ENCODE measurements at regions not wholly inside any gene's neighbourhood (a gene's known extent, or its start where the extent isn't known, plus 50 kb on each side); places are given as distances from the start of the nearest gene placed in this dataset.

- TF ChIP-seq, protein P1, sequence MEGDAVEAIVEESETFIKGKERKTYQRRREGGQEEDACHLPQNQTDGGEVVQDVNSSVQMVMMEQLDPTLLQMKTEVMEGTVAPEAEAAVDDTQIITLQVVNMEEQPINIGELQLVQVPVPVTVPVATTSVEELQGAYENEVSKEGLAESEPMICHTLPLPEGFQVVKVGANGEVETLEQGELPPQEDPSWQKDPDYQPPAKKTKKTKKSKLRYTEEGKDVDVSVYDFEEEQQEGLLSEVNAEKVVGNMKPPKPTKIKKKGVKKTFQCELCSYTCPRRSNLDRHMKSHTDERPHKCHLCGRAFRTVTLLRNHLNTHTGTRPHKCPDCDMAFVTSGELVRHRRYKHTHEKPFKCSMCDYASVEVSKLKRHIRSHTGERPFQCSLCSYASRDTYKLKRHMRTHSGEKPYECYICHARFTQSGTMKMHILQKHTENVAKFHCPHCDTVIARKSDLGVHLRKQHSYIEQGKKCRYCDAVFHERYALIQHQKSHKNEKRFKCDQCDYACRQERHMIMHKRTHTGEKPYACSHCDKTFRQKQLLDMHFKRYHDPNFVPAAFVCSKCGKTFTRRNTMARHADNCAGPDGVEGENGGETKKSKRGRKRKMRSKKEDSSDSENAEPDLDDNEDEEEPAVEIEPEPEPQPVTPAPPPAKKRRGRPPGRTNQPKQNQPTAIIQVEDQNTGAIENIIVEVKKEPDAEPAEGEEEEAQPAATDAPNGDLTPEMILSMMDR (IDR thresholded peaks at IDR 0.05 in 2 of 3, conservative IDR thresholded peaks at IDR 0.05 in 1 of 3; ENCODE audit: borderline replicate concordance in 1 of 3, insufficient read depth in 1 of 3, low read depth in 2 of 3, low read length in 2 of 3): no peak
- TF ChIP-seq SIN3A (IDR thresholded peaks at IDR 0.05; ENCODE audit: low read depth): no peak
- TF ChIP-seq EZH2phosphoT487 (IDR thresholded peaks at IDR 0.05; ENCODE audit: borderline replicate concordance): no peak
- no peak for TF ChIP-seq POLR2A (IDR thresholded peaks at IDR 0.05; ENCODE audit: borderline replicate concordance, extremely low read depth, insufficient read depth, insufficient read length)
- no peak for TF ChIP-seq POLR2AphosphoS5 (IDR thresholded peaks at IDR 0.05; ENCODE audit: low read depth, low read length)
- no peak for TF ChIP-seq EGR1 (IDR thresholded peaks at IDR 0.05; ENCODE audit: low read depth)
- no peak for TF ChIP-seq SRF (IDR thresholded peaks at IDR 0.05; ENCODE audit: low read depth)
- no peak for TF ChIP-seq ZBTB33 (IDR thresholded peaks at IDR 0.05; ENCODE audit: extremely low read depth, insufficient replicate concordance, low read length)
- TF ChIP-seq YY1 (IDR thresholded peaks at IDR 0.05; ENCODE audit: extremely low read depth, insufficient replicate concordance, low read depth, low read length): no peak
- TF ChIP-seq EZH2 (IDR thresholded peaks at IDR 0.05): no peak
- TF ChIP-seq, protein P2, sequence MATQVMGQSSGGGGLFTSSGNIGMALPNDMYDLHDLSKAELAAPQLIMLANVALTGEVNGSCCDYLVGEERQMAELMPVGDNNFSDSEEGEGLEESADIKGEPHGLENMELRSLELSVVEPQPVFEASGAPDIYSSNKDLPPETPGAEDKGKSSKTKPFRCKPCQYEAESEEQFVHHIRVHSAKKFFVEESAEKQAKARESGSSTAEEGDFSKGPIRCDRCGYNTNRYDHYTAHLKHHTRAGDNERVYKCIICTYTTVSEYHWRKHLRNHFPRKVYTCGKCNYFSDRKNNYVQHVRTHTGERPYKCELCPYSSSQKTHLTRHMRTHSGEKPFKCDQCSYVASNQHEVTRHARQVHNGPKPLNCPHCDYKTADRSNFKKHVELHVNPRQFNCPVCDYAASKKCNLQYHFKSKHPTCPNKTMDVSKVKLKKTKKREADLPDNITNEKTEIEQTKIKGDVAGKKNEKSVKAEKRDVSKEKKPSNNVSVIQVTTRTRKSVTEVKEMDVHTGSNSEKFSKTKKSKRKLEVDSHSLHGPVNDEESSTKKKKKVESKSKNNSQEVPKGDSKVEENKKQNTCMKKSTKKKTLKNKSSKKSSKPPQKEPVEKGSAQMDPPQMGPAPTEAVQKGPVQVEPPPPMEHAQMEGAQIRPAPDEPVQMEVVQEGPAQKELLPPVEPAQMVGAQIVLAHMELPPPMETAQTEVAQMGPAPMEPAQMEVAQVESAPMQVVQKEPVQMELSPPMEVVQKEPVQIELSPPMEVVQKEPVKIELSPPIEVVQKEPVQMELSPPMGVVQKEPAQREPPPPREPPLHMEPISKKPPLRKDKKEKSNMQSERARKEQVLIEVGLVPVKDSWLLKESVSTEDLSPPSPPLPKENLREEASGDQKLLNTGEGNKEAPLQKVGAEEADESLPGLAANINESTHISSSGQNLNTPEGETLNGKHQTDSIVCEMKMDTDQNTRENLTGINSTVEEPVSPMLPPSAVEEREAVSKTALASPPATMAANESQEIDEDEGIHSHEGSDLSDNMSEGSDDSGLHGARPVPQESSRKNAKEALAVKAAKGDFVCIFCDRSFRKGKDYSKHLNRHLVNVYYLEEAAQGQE (IDR thresholded peaks at IDR 0.05; ENCODE audit: low read depth): no peak
- no peak for TF ChIP-seq TCF7L2 (IDR thresholded peaks at IDR 0.05; ENCODE audit: borderline replicate concordance, extremely low read depth, insufficient read depth, insufficient read length)
- TF ChIP-seq ZNF274 (IDR thresholded peaks at IDR 0.05; ENCODE audit: low read depth, low read length): no peak
These were observed 100.1 kb upstream of the FAM20C start for GRCh38 chr7:92231-92674.
